HUES6 (cell line): ENCODE measurements at regions not wholly inside any gene's neighbourhood (a gene's known extent, or its start where the extent isn't known, plus 50 kb on each side); places are given as distances from the start of the nearest gene placed in this dataset.

Experiments
- H3K27ac ChIP-seq: 2 replicates; pipeline ENCODE4 v1.7.0; 2013; ENCODE audit warnings: low read depth, mild to moderate bottlenecking, low read length, inconsistent platforms
- H3K27me3 ChIP-seq: 2 replicates; pipeline ENCODE4 v1.6.1; 2013; ENCODE audit warnings: low read length; ENCODE audit not compliant: control insufficient read depth, insufficient read depth
- H3K36me3 ChIP-seq: 2 replicates; pipeline ENCODE4 v1.6.1; 2013; ENCODE audit warnings: low read length; ENCODE audit not compliant: control insufficient read depth, insufficient read depth
- H3K4me1 ChIP-seq: 2 replicates; pipeline ENCODE4 v1.6.1; 2013; ENCODE audit warnings: low read length; ENCODE audit not compliant: control insufficient read depth, insufficient read depth
- H3K4me3 ChIP-seq: 2 replicates; pipeline ENCODE4 v1.5.1; 2013; ENCODE audit warnings: low read depth, low read length
- H3K9ac ChIP-seq: one replicate; pipeline ENCODE4 v1.6.1; 2013; ENCODE audit warnings: mild to moderate bottlenecking, low read length
- H3K9me3 ChIP-seq: 2 replicates; pipeline ENCODE4 v1.6.1; 2013; ENCODE audit warnings: low read depth, low read length; ENCODE audit not compliant: control insufficient read depth, insufficient read depth

- no peaks in the 10 kb centered on the region for H3K36me3 ChIP-seq
- no peaks in the 10 kb centered on the region for H3K4me1 ChIP-seq
- no peak overlapping the region for H3K9ac ChIP-seq
- H3K27me3 ChIP-seq = no peaks in the 10 kb centered on the region
- no peak overlapping the region for H3K27ac ChIP-seq
- no peaks in the 10 kb centered on the region for H3K9me3 ChIP-seq
- no peak overlapping the region for H3K4me3 ChIP-seq
These were observed 972.1 kb downstream of the JRKL start for GRCh38 chr11:97361812-97362378.

- Histone ChIP-seq H3K4me3 (no peak overlapping the region), H3K27me3 (no peaks in the 10 kb centered on the region), H3K27ac (no peak overlapping the region), H3K4me1 (no peaks in the 10 kb centered on the region), H3K9ac (no peak overlapping the region), H3K36me3 (no peaks in the 10 kb centered on the region), H3K9me3 (no peaks in the 10 kb centered on the region)
These were observed 973.5 kb downstream of the JRKL start for GRCh38 chr11:97363331-97363730.

GRCh38 chr11:97364047-97364446, 974.2 kb downstream of the JRKL start:
- Histone ChIP-seq H3K4me1 (no peaks in the 10 kb centered on the region), H3K4me3 (no peak overlapping the region), H3K27me3 (no peaks in the 10 kb centered on the region), H3K9ac (no peak overlapping the region), H3K9me3 (no peaks in the 10 kb centered on the region), H3K27ac (no peak overlapping the region), H3K36me3 (no peaks in the 10 kb centered on the region)

GRCh38 chr11:97367406-97368083, 977.7 kb downstream of the JRKL start:
- Histone ChIP-seq H3K36me3 (no peaks in the 10 kb centered on the region), H3K4me1 (no peaks in the 10 kb centered on the region), H3K9me3 (no peaks in the 10 kb centered on the region), H3K9ac (no peak overlapping the region), H3K4me3 (no peak overlapping the region), H3K27ac (no peak overlapping the region), H3K27me3 (no peaks in the 10 kb centered on the region)

GRCh38 chr11:97389270-97389669, 999.5 kb downstream of the JRKL start:
- Histone ChIP-seq H3K27me3 (no peaks in the 10 kb centered on the region), H3K27ac (no peak overlapping the region), H3K9ac (no peak overlapping the region), H3K4me3 (no peak overlapping the region), H3K9me3 (no peaks in the 10 kb centered on the region), H3K36me3 (no peaks in the 10 kb centered on the region), H3K4me1 (no peaks in the 10 kb centered on the region)

- Histone ChIP-seq H3K36me3 (no peaks in the 10 kb centered on the region), H3K27me3 (no peaks in the 10 kb centered on the region), H3K4me3 (no peak overlapping the region), H3K4me1 (no peaks in the 10 kb centered on the region), H3K27ac (no peak overlapping the region), H3K9ac (no peak overlapping the region), H3K9me3 (no peaks in the 10 kb centered on the region)
These were observed 1008.4 kb downstream of the JRKL start for GRCh38 chr11:97398246-97398645.

- Histone ChIP-seq H3K27ac (no peak overlapping the region), H3K27me3 (no peaks in the 10 kb centered on the region), H3K9me3 (no peaks in the 10 kb centered on the region), H3K4me3 (no peak overlapping the region), H3K36me3 (no peaks in the 10 kb centered on the region), H3K9ac (no peak overlapping the region), H3K4me1 (no peaks in the 10 kb centered on the region; the same call in 1 of the 2 replicates)
These were observed 1019.3 kb downstream of the JRKL start for GRCh38 chr11:97409141-97409540.

- Histone ChIP-seq H3K27ac (no peak overlapping the region), H3K27me3 (no peaks in the 10 kb centered on the region), H3K36me3 (no peaks in the 10 kb centered on the region), H3K9me3 (no peaks in the 10 kb centered on the region), H3K9ac (no peak overlapping the region), H3K4me3 (no peak overlapping the region), H3K4me1 (no peaks in the 10 kb centered on the region)
These were observed 1025.0 kb downstream of the JRKL start for GRCh38 chr11:97414801-97415200.

- Histone ChIP-seq H3K36me3 (no peaks in the 10 kb centered on the region), H3K9ac (no peak overlapping the region), H3K27me3 (no peaks in the 10 kb centered on the region), H3K4me1 (no peaks in the 10 kb centered on the region), H3K9me3 (no peaks in the 10 kb centered on the region), H3K27ac (no peak overlapping the region), H3K4me3 (no peak overlapping the region)
These were observed 1029.9 kb downstream of the JRKL start for GRCh38 chr11:97419729-97420128.

- no peak overlapping the region for H3K27ac ChIP-seq
- no peaks in the 10 kb centered on the region for H3K27me3 ChIP-seq
- no peak overlapping the region for H3K4me3 ChIP-seq
- no peak overlapping the region for H3K9ac ChIP-seq
- no peaks in the 10 kb centered on the region for H3K36me3 ChIP-seq
- H3K4me1 ChIP-seq = no peaks in the 10 kb centered on the region
- no peaks in the 10 kb centered on the region for H3K9me3 ChIP-seq
These were observed 1038.5 kb downstream of the JRKL start for GRCh38 chr11:97428247-97428790.

GRCh38 chr11:97430877-97431276, 1041.1 kb downstream of the JRKL start:
- Histone ChIP-seq H3K27ac (no peak overlapping the region), H3K9ac (no peak overlapping the region), H3K9me3 (no peaks in the 10 kb centered on the region), H3K4me3 (no peak overlapping the region), H3K36me3 (no peaks in the 10 kb centered on the region), H3K27me3 (no peaks in the 10 kb centered on the region), H3K4me1 (no peaks in the 10 kb centered on the region)
